H9 (cell line): ENCODE measurements at regions not wholly inside any gene's neighbourhood (a gene's known extent, or its start where the extent isn't known, plus 50 kb on each side); places are given as distances from the start of the nearest gene placed in this dataset.
A peak's percentile ranks its signal among the peaks of the same experiment; 100 is the strongest.

ENCODE experiments used
- DNase-seq: peaks from one replicate; pipeline ENCODE4 v3.0.0-alpha.2; 2017
- H2AFZ ChIP-seq: one replicate; pipeline ENCODE4 v1.6.1; 2013; ENCODE audit warnings: mild to moderate bottlenecking, low read length, control low read depth, moderate library complexity
- H2AK5ac ChIP-seq: 2 replicates; pipeline ENCODE4 v1.6.1; 2013; ENCODE audit warnings: low read length, control low read depth, mixed read lengths; ENCODE audit not compliant: insufficient read length
- H2BK120ac ChIP-seq: one replicate; pipeline ENCODE4 v1.6.1; 2013; ENCODE audit warnings: low read depth, mild to moderate bottlenecking, low read length, control low read depth, inconsistent platforms; ENCODE audit not compliant: poor library complexity, severe bottlenecking
- H2BK12ac ChIP-seq: 2 replicates; pipeline ENCODE4 v1.6.1; 2013; ENCODE audit warnings: low read length, control low read depth, mixed read lengths, low read depth; ENCODE audit not compliant: insufficient read length
- H2BK15ac ChIP-seq: 2 replicates; pipeline ENCODE4 v1.6.1; 2013; ENCODE audit warnings: low read depth, low read length, control low read depth
- H2BK20ac ChIP-seq: one replicate; pipeline ENCODE4 v1.6.1; 2013; ENCODE audit warnings: low read depth, mild to moderate bottlenecking, low read length, control low read depth, inconsistent platforms; ENCODE audit not compliant: poor library complexity, severe bottlenecking
- H2BK5ac ChIP-seq: 2 replicates; pipeline ENCODE4 v1.6.1; 2013; ENCODE audit warnings: low read length, control low read depth, mixed read lengths; ENCODE audit not compliant: insufficient read length
- H3K14ac ChIP-seq: 2 replicates; pipeline ENCODE4 v1.6.1; 2013; ENCODE audit warnings: low read length, control low read depth; ENCODE audit not compliant: insufficient read depth
- H3K18ac ChIP-seq: 2 replicates; pipeline ENCODE4 v1.6.1; 2013; ENCODE audit warnings: low read depth, mild to moderate bottlenecking, mixed read lengths, low read length, control low read depth; ENCODE audit not compliant: insufficient read length
- H3K23ac ChIP-seq: 2 replicates; pipeline ENCODE4 v1.6.1; 2013; ENCODE audit warnings: low read length, control low read depth, mixed read lengths, low read depth; ENCODE audit not compliant: insufficient read length
- H3K23me2 ChIP-seq: 2 replicates; pipeline ENCODE4 v1.6.1; 2013; ENCODE audit warnings: low read depth, mild to moderate bottlenecking, mixed read lengths, low read length, control low read depth; ENCODE audit not compliant: insufficient read length, poor library complexity, severe bottlenecking
- H3K27ac ChIP-seq: 2 replicates; pipeline ENCODE4 v1.5.1; 2013; ENCODE audit warnings: low read length, control low read depth, mixed read lengths, low read depth; ENCODE audit not compliant: insufficient read length
- H3K27me3 ChIP-seq: 2 replicates; pipeline ENCODE4 v1.6.1; 2013; ENCODE audit warnings: low read length, control low read depth, inconsistent platforms; ENCODE audit not compliant: insufficient read depth
- H3K4ac ChIP-seq: 2 replicates; pipeline ENCODE4 v1.6.1; 2013; ENCODE audit warnings: low read depth, mild to moderate bottlenecking, control low read depth, inconsistent platforms, low read length, moderate library complexity
- H3K4me1 ChIP-seq: 2 replicates; pipeline ENCODE4 v1.6.1; 2013; ENCODE audit warnings: low read length, control low read depth, inconsistent platforms; ENCODE audit not compliant: insufficient read depth
- H3K4me2 ChIP-seq: 2 replicates; pipeline ENCODE4 v1.6.1; 2013; ENCODE audit warnings: low read length, control low read depth, mixed read lengths; ENCODE audit not compliant: insufficient read length, insufficient read depth
- H3K56ac ChIP-seq: 2 replicates; pipeline ENCODE4 v1.6.1; 2013; ENCODE audit warnings: low read depth, mild to moderate bottlenecking, mixed read lengths, low read length, control low read depth; ENCODE audit not compliant: insufficient read length
- H3K79me1 ChIP-seq: 2 replicates; pipeline ENCODE4 v1.6.1; 2013; ENCODE audit warnings: low read depth, mild to moderate bottlenecking, moderate library complexity, low read length, control low read depth, inconsistent platforms; ENCODE audit not compliant: insufficient read depth, poor library complexity, severe bottlenecking
- H3K79me2 ChIP-seq: 2 replicates; pipeline ENCODE4 v1.6.1; 2013; ENCODE audit warnings: low read length, control low read depth, inconsistent platforms; ENCODE audit not compliant: insufficient read depth
- H3K9ac ChIP-seq: 2 replicates; pipeline ENCODE4 v1.6.1; 2013; ENCODE audit warnings: low read length, control low read depth, mixed read lengths; ENCODE audit not compliant: insufficient read length; ENCODE audit errors: extremely low read depth
- H3K9me3 ChIP-seq: one replicate; pipeline ENCODE4 v1.6.1; 2013; ENCODE audit warnings: low read depth, low read length, inconsistent platforms; ENCODE audit not compliant: control insufficient read depth
- H3T11ph ChIP-seq: one replicate; pipeline ENCODE4 v1.6.1; 2013; ENCODE audit warnings: mild to moderate bottlenecking, low read length, control low read depth, inconsistent platforms
- H4K20me1 ChIP-seq: one replicate; pipeline ENCODE4 v1.6.1; 2013; ENCODE audit not compliant: control insufficient read depth, insufficient read length, insufficient read depth
- H4K5ac ChIP-seq: 2 replicates; pipeline ENCODE4 v1.6.1; 2013; ENCODE audit warnings: low read depth, mild to moderate bottlenecking, mixed read lengths, low read length, control low read depth; ENCODE audit not compliant: insufficient read length
- H4K8ac ChIP-seq: replicated peaks from 2 replicates; pipeline ENCODE4 v1.6.1; 2013; ENCODE audit warnings: low read length, control low read depth, mixed read lengths, low read depth; ENCODE audit not compliant: insufficient read length
- H4K91ac ChIP-seq: 2 replicates; pipeline ENCODE4 v1.6.1; 2013; ENCODE audit warnings: low read depth, mild to moderate bottlenecking, moderate library complexity, mixed read lengths, low read length, control low read depth; ENCODE audit not compliant: insufficient read length
- H3K27ac Mint-ChIP-seq, 3 experiments: 2 replicates in 2 of 3; 3 replicates in 1 of 3; pipeline ENCODE4 v1.8.0; 2020 to 2021; ENCODE audit warnings: mixed read lengths in 3 of 3, mild to moderate bottlenecking in 1 of 3, moderate library complexity in 1 of 3
- H3K27me3 Mint-ChIP-seq: 2 replicates; pipeline ENCODE4 v1.8.0; 2021; ENCODE audit warnings: low read depth, mild to moderate bottlenecking, moderate library complexity, mixed read lengths
- H3K36me3 Mint-ChIP-seq, 3 experiments: 2 replicates in 2 of 3; 3 replicates in 1 of 3; pipeline ENCODE4 v1.8.0; 2020 to 2021; ENCODE audit warnings: low read depth in 3 of 3, mixed read lengths in 3 of 3; ENCODE audit not compliant: insufficient read depth in 1 of 3
- H3K4me1 Mint-ChIP-seq, 2 experiments: 2 replicates each; pipeline ENCODE4 v1.8.0; 2020; ENCODE audit warnings: mixed read lengths in 2 of 2
- H3K4me3 Mint-ChIP-seq, 2 experiments: 2 replicates in 1 of 2; 3 replicates in 1 of 2; pipeline ENCODE4 v1.8.0; 2020 to 2021; ENCODE audit warnings: mild to moderate bottlenecking in 2 of 2, mixed read lengths in 2 of 2, moderate library complexity in 1 of 2
- H3K9me3 Mint-ChIP-seq, 2 experiments: 2 replicates in 1 of 2; 3 replicates in 1 of 2; pipeline ENCODE4 v1.8.0; 2020; ENCODE audit warnings: mild to moderate bottlenecking in 2 of 2, mixed read lengths in 2 of 2, moderate library complexity in 1 of 2
- WGBS: extraction: QIAGEN DNeasy Blood & Tissue Kit; methylation state at CpG from one replicate; pipeline ENCODE4 v1.1.7; 2013; ENCODE audit warnings: missing lambda C conversion rate, low lambda C conversion rate, mixed read lengths; ENCODE audit not compliant: insufficient read length; ENCODE audit errors: extremely low coverage; 5-methylcytosine and 5-hydroxymethylcytosine counted together
- TF ChIP-seq, protein P1 (sequence below): fragments of 200-600 bp; sonication (generic); conservative IDR thresholded peaks from 3 replicates; pipeline ENCODE4 v1.8.0; 2021; ENCODE audit warnings: antibody characterized with exemption, mild to moderate bottlenecking

DNA sequence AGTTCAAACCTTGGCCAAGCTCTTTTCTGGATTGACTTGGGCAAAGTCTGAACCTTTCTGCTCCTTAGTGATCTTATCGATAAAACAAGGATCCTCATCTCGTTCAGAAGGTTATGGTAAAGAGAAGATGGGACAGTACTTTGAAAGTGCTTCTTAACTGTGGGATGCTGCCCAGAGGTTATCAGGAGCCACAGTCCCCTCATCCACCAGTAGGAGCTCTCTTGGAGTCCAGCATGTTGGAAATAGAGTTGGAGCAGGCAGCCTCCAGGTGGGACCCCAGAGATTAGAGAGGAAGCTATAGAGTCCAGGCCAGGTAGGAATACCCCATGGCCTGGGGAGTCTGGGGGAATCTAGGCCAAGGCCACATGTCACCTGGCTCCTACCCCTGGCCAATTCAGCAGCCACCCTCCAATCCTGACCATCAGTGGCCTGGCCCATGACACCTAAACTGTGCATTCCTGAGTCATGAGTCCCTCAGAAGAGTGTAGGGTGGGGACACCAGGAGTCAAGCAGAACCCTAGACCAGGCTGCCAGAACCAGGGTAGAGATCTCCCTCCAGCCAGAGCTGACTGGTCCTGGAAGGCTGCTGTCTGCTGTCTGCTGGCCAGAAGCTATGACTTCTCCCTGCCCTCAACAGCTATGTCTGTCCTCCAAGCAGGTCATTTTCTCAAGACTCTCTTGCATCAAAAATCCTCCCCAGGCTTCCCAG, 144.3 kb downstream of the AIPL1 start:
- H2BK5ac ChIP-seq = no peak overlapping the region
- no peak overlapping the region for H4K8ac ChIP-seq
- no peaks in the 10 kb centered on the region for H3K27me3 ChIP-seq
- no peak overlapping the region for H3K14ac ChIP-seq
- no peak overlapping the region for H2BK15ac ChIP-seq
- H3K56ac ChIP-seq = no peak overlapping the region
- H3K4ac ChIP-seq = no peak overlapping the region
- no peak overlapping the region for H3T11ph ChIP-seq
- no peak overlapping the region for H3K9ac ChIP-seq
- no peak overlapping the region for H3K18ac ChIP-seq
- no peak overlapping the region for H3K27ac ChIP-seq
- H2BK120ac ChIP-seq = no peak overlapping the region
- TF ChIP-seq, protein P1, sequence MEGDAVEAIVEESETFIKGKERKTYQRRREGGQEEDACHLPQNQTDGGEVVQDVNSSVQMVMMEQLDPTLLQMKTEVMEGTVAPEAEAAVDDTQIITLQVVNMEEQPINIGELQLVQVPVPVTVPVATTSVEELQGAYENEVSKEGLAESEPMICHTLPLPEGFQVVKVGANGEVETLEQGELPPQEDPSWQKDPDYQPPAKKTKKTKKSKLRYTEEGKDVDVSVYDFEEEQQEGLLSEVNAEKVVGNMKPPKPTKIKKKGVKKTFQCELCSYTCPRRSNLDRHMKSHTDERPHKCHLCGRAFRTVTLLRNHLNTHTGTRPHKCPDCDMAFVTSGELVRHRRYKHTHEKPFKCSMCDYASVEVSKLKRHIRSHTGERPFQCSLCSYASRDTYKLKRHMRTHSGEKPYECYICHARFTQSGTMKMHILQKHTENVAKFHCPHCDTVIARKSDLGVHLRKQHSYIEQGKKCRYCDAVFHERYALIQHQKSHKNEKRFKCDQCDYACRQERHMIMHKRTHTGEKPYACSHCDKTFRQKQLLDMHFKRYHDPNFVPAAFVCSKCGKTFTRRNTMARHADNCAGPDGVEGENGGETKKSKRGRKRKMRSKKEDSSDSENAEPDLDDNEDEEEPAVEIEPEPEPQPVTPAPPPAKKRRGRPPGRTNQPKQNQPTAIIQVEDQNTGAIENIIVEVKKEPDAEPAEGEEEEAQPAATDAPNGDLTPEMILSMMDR = peak; percentile 34; the same call in 2 of the 3 replicates
- H4K91ac ChIP-seq = no peak overlapping the region
- no peaks in the 10 kb centered on the region for H3K4me1 Mint-ChIP-seq
- H3K36me3 Mint-ChIP-seq = no peaks in the 10 kb centered on the region
- no peak overlapping the region for H4K5ac ChIP-seq
- no peak overlapping the region for H3K27ac Mint-ChIP-seq
- H3K27me3 Mint-ChIP-seq = no peaks in the 10 kb centered on the region
- no CpG with 5 or more reads among the region's 2 CpGs for WGBS
- H3K23me2 ChIP-seq = no peaks in the 10 kb centered on the region
- no peak overlapping the region for H2BK20ac ChIP-seq
- H3K4me2 ChIP-seq = no peak overlapping the region
- H3K9me3 Mint-ChIP-seq = no peaks in the 10 kb centered on the region
- H2AK5ac ChIP-seq = no peak overlapping the region
- H3K9me3 ChIP-seq = no peaks in the 10 kb centered on the region
- no peaks in the 10 kb centered on the region for H3K79me2 ChIP-seq
- no peak overlapping the region for H3K23ac ChIP-seq
- no peak overlapping the region for H2BK12ac ChIP-seq
- H3K79me1 ChIP-seq = no peaks in the 10 kb centered on the region
- no peaks in the 10 kb centered on the region for H3K4me1 ChIP-seq
- no peak overlapping the region for H2AFZ ChIP-seq
- no peak overlapping the region for H3K4me3 Mint-ChIP-seq
- DNase-seq = no peak
- H4K20me1 ChIP-seq = no peaks in the 10 kb centered on the region
